ENCODE measurements at regions not wholly inside any gene's neighbourhood (a gene's known extent, or its start where the extent isn't known, plus 50 kb on each side); places are given as distances from the start of the nearest gene placed in this dataset.

GRCh38 chr4:107151173-107151572 lies 115.1 kb upstream of the DKK2 start:
- DNase-seq = no peak

GRCh38 chr4:107148904-107149303 lies 112.8 kb upstream of the DKK2 start:
- peak in 1 of 3 experiments; percentile 20 for DNase-seq

GRCh38 chr4:107147873-107148272 lies 111.8 kb upstream of the DKK2 start:
- no peak for DNase-seq

DNA sequence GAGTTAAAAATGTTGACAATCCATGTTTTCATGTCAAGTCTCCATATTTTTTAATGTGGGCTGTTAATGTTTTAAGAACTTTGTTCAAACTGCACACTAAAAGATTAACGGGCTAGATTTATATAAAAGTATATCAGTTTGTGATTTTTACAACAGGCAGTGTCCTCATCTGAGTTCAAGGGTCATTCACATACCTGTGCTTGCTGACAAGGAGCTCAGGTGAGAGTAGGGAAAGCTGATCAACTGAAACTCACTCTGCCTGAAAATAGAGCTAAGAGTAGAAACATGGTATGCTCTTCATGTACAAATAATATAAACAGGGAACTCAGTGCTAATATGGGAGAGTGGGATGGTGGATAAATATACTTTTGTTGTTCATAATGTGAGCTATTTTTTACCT lies 102.3 kb upstream of the DKK2 start:
- DNase-seq = no peak

- no peak for DNase-seq
Measured at GRCh38 chr4:107133965-107134653, 98.0 kb upstream of the DKK2 start.

GRCh38 chr4:107131295-107131694 lies 95.2 kb upstream of the DKK2 start:
- no peak for DNase-seq

GRCh38 chr4:107130157-107130556 lies 94.0 kb upstream of the DKK2 start:
- DNase-seq = no peak

- no peak for DNase-seq
Measured at GRCh38 chr4:107129611-107130010, 93.5 kb upstream of the DKK2 start.

GRCh38 chr4:107129076-107129475 lies 93.0 kb upstream of the DKK2 start:
- no peak for DNase-seq

GRCh38 chr4:107128116-107128515 lies 92.0 kb upstream of the DKK2 start:
- no peak for DNase-seq

DNA sequence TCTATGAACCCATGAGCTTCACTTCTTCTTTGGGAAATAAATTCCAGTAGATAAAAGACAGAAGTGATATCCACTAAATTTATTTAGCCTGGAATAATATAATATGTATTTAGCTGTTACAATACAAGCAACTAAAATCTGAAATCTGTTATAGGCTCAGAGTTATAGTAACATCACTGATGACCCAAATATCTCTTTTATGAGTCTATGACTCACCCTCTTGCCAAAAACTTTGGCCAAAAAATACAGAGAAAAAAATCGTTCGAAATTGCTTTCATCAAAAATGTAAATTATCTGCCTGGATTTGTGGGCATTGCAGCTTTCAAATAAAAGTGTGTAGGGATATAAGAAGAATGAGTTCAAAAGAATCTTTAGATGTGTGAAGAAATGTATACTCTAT lies 89.4 kb upstream of the DKK2 start:
- no peak for DNase-seq

DNA sequence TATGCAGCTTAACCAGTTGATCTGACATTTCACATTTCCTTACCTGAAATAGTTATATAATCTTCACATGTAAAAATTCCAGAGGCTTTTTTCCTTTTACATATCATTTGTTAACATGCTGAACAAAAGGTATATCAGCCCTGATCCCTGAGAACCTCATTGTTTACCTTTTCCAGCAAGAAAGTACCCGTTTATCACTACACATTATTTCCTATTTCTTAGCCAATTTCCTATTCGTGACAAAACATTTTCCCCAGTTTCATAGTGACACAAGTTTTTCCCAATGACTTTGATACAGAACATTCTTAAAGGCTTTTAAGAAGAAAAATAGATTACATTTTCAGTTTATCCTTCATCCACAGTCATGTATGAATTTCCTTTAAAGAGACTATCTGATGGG lies 86.6 kb upstream of the DKK2 start:
- DNase-seq = no peak

GRCh38 chr4:107120661-107121060 lies 84.5 kb upstream of the DKK2 start:
- DNase-seq = no peak

DNA sequence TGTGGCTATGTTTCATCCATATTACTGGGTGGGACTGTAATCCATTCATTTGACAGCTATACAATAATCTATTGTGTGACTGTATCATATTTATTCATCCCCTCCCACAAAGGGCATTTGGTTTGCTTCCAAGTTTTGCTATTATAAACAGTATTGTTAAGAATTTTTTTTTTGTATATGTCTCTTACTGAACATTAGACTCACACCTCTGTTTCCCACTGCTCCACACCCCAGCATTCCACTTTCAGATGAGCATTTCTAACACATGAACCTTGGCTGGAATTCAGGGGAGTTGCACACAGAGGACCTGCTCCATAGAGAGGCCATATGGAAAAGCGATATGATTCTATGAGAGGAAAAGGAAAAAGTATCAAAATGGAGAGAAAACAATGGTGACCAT lies 81.6 kb upstream of the DKK2 start:
- DNase-seq = no peak

DNA sequence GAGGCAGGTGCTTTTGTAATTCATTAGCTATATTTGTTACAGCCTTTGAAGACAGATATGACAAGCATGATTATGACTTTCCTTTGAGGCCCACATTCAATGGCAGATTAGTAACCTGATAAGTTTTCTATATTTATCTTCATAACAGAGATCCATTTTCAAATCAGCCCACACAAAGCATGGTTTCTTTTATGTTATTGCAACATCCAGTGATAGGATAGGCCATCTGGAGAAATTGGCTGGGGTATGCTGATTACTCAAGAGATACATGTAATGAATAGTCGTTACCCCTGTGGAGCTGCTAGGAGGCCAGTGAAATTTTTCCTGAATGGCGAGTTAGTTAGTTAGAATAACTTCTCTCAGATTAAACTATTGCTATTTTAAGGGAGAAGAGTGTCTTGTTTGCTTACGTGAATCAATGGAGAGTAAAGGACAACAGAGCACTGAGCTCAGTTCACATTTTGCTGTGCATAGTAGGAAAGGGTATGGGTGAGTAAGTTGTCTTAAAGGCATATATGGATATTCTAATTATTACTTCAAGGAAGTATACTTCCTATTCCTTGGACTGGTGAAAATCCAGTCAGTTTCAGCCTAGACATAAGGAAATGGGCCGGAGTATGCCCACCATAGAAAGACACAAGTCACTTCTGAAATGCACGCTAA lies 79.2 kb upstream of the DKK2 start:
- DNase-seq = peak in 1 of 3 experiments; percentile 65

DNA sequence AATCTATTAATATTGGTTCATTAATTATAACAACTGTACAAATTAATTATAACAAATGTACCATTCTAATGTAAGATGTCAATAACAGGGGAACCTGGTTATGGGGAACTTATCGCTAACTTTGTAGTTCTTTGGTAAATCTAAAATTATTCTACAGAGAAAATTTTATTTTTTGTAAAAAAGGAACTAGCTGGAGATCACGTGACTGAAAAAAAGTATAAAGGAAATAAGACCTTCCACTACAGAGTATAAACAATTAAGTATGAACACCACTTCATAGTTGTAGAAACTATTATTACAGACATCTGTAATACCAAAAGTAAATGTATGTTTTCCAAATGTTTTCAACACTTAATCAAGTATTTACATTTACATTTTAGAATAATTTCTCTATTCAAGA lies 77.9 kb upstream of the DKK2 start:
- DNase-seq = no peak

- DNase-seq = no peak
Measured at GRCh38 chr4:107098401-107098800, 62.3 kb upstream of the DKK2 start.

GRCh38 chr4:107094976-107095375 lies 58.9 kb upstream of the DKK2 start:
- DNase-seq = no peak

GRCh38 chr4:107094332-107094731 lies 58.2 kb upstream of the DKK2 start:
- DNase-seq = peak in 1 of 3 experiments; percentile 14
